DMS53 treated with DMSO at 0.1 percent for 48 hours (cell line): ENCODE measurements at regions not wholly inside any gene's neighbourhood (a gene's known extent, or its start where the extent isn't known, plus 50 kb on each side); places are given as distances from the start of the nearest gene placed in this dataset.

Experiments
- DNase-seq: peaks from one replicate; lab custom pipeline; 2025; ENCODE audit not compliant: unreplicated experiment; lab: John Stamatoyannopoulos, UW

- DNase-seq: no peak
Observed at GRCh38 chr1:81635816-81636215, 164.9 kb upstream of the ADGRL2 start.

- no peak for DNase-seq
Observed at GRCh38 chr1:81634294-81634693, 166.4 kb upstream of the ADGRL2 start.

GRCh38 chr1:81619156-81619555 is 181.6 kb upstream of the ADGRL2 start:
- no peak for DNase-seq

- no peak for DNase-seq
Observed at GRCh38 chr1:81618376-81618775, 182.4 kb upstream of the ADGRL2 start.

- no peak for DNase-seq
Observed at GRCh38 chr1:81617308-81617967, 183.3 kb upstream of the ADGRL2 start.

- no peak for DNase-seq
Observed at GRCh38 chr1:81613803-81614202, 186.9 kb upstream of the ADGRL2 start.

- no peak for DNase-seq
Observed at GRCh38 chr1:81607924-81608323, 192.8 kb upstream of the ADGRL2 start.

GRCh38 chr1:81607086-81607485 is 193.6 kb upstream of the ADGRL2 start:
- DNase-seq: no peak

GRCh38 chr1:81606656-81607055 is 194.1 kb upstream of the ADGRL2 start:
- DNase-seq: peak; percentile 73

GRCh38 chr1:81605023-81605422 is 195.7 kb upstream of the ADGRL2 start:
- DNase-seq: no peak

GRCh38 chr1:81600878-81601622 is 199.7 kb upstream of the ADGRL2 start:
- DNase-seq: no peak

- no peak for DNase-seq
Observed at GRCh38 chr1:81600363-81600762, 200.4 kb upstream of the ADGRL2 start.

- no peak for DNase-seq
Observed at GRCh38 chr1:81598623-81599022, 202.1 kb upstream of the ADGRL2 start.

- no peak for DNase-seq
Observed at GRCh38 chr1:81597720-81598426, 202.9 kb upstream of the ADGRL2 start.

GRCh38 chr1:81596341-81596740 is 204.4 kb upstream of the ADGRL2 start:
- no peak for DNase-seq

- no peak for DNase-seq
Observed at GRCh38 chr1:81594206-81594605, 206.5 kb upstream of the ADGRL2 start.

- DNase-seq: no peak
Observed at GRCh38 chr1:81592233-81592632, 208.5 kb upstream of the ADGRL2 start.

GRCh38 chr1:81590171-81590570 is 210.6 kb upstream of the ADGRL2 start:
- DNase-seq: no peak

- DNase-seq: no peak
Observed at GRCh38 chr1:81588149-81588548, 212.6 kb upstream of the ADGRL2 start.

- DNase-seq: no peak
Observed at GRCh38 chr1:81587426-81587825, 213.3 kb upstream of the ADGRL2 start.

- DNase-seq: peak; percentile 27
Observed at GRCh38 chr1:81585371-81585770, 215.4 kb upstream of the ADGRL2 start.

GRCh38 chr1:81584398-81584797 is 216.3 kb upstream of the ADGRL2 start:
- DNase-seq: no peak
